ENCODE measurements at regions not wholly inside any gene's neighbourhood (a gene's known extent, or its start where the extent isn't known, plus 50 kb on each side); places are given as distances from the start of the nearest gene placed in this dataset.

GRCh38 chr3:197407526-197407925 lies 109.1 kb upstream of the DLG1 start:
- TF ChIP-seq CTCF (IDR thresholded peaks at IDR 0.05), result no peak
- no peak for TF ChIP-seq EZH2 (IDR thresholded peaks at IDR 0.05; ENCODE audit: borderline replicate concordance, insufficient read depth, low read depth, low read length, poor library complexity, severe bottlenecking)

All from B cell (primary cell).